Gastroesophageal sphincter (tissue), 4 donors: ENCODE measurements at regions not wholly inside any gene's neighbourhood (a gene's known extent, or its start where the extent isn't known, plus 50 kb on each side); places are given as distances from the start of the nearest gene placed in this dataset.
A peak's percentile ranks its signal among the peaks of the same experiment; 100 is the strongest.

ENCODE experiments used
- ATAC-seq: fragments of 150-250 bp; one replicate; pipeline ENCODE4 v1.9.1; 2016; ENCODE audit warnings: mild to moderate bottlenecking, moderate library complexity
- H3K27ac ChIP-seq, 4 donors: fragments of 200-600 bp; sonication (generic) in 3 of 4; 1 replicate in 3 of 4; 2 replicates in 1 of 4; pipeline ENCODE4 v1.5.1; 2016 to 2019
- H3K27me3 ChIP-seq: fragments of 200-600 bp; sonication (generic); one replicate; pipeline ENCODE4 v1.5.1; 2019
- H3K36me3 ChIP-seq, 2 donors: fragments of 200-600 bp; sonication (generic); one replicate each; pipeline ENCODE4 v1.5.1; 2019; ENCODE audit warnings: control low read depth in 1 of 2
- H3K4me1 ChIP-seq, 3 donors: fragments of 200-600 bp; sonication (generic); 1 replicate in 2 of 3; 2 replicates in 1 of 3; pipeline ENCODE4 v1.5.1; 2016 to 2019; ENCODE audit warnings: control low read depth in 2 of 3
- H3K4me3 ChIP-seq, 2 donors: fragments of 200-600 bp; sonication (generic); one replicate each; pipeline ENCODE4 v1.5.1; 2019; ENCODE audit warnings: mild to moderate bottlenecking in 1 of 2, moderate library complexity in 1 of 2
- H3K9me3 ChIP-seq, 3 donors: fragments of 200-600 bp; sonication (generic); one replicate each; pipeline ENCODE4 v1.5.1; 2017 to 2019; ENCODE audit warnings: control low read depth in 2 of 3
- EP300 ChIP-seq: sonication (generic); formaldehyde crosslinking; IDR thresholded peaks from one replicate; pipeline ENCODE4 v1.6.1; 2017; ENCODE audit warnings: antibody characterized with exemption, mild to moderate bottlenecking
- POLR2A ChIP-seq, 2 donors: fragments of 450-650 bp; IDR thresholded peaks; one replicate each; pipeline ENCODE4 v1.6.1; 2017; ENCODE audit warnings: antibody characterized with exemption in 2 of 2, mild to moderate bottlenecking in 2 of 2, moderate library complexity in 1 of 2
- POLR2AphosphoS5 ChIP-seq: sonication (generic); formaldehyde crosslinking; IDR thresholded peaks from one replicate; pipeline ENCODE4 v1.6.1; 2017; ENCODE audit warnings: antibody characterized with exemption
- WGBS, 2 donors: methylation state at CpG; one replicate each; pipeline ENCODE4 v1.1.5; 2018; ENCODE audit warnings: low coverage in 1 of 2; 5-methylcytosine and 5-hydroxymethylcytosine counted together
- TF ChIP-seq, protein P1 (sequence below), 4 experiments: fragments of 200-600 bp in 2 of 4; fragments of 450-650 bp in 2 of 4; sonication (generic) in 1 of 4; IDR thresholded peaks; one replicate each; pipeline ENCODE4 v1.5.1; 2017 to 2019; ENCODE audit warnings: antibody characterized with exemption in 4 of 4, mild to moderate bottlenecking in 2 of 4, moderate library complexity in 2 of 4

DNA sequence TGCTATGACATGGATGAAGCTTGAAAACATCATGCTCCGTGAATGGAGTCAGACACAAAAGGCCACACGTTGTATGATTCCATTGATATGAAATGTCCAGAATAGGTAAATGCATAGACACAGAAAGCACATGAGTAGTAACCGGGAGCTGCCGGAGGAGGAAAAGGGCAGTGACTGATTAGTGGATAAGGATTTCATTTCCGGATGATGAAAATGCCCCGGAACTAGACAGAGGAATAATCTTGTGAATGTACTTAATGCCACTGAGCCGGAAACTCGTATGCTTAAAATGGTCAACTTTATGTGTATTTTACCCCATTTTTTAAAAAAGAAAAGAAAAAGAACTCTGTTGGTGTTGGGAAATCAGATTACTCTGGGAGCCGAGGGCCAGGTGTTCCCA, 112.7 kb upstream of the FAM9B start:
- no peak for TF ChIP-seq POLR2AphosphoS5
- TF ChIP-seq, protein P1, sequence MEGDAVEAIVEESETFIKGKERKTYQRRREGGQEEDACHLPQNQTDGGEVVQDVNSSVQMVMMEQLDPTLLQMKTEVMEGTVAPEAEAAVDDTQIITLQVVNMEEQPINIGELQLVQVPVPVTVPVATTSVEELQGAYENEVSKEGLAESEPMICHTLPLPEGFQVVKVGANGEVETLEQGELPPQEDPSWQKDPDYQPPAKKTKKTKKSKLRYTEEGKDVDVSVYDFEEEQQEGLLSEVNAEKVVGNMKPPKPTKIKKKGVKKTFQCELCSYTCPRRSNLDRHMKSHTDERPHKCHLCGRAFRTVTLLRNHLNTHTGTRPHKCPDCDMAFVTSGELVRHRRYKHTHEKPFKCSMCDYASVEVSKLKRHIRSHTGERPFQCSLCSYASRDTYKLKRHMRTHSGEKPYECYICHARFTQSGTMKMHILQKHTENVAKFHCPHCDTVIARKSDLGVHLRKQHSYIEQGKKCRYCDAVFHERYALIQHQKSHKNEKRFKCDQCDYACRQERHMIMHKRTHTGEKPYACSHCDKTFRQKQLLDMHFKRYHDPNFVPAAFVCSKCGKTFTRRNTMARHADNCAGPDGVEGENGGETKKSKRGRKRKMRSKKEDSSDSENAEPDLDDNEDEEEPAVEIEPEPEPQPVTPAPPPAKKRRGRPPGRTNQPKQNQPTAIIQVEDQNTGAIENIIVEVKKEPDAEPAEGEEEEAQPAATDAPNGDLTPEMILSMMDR (IDR thresholded peaks at IDR 0.05) = no peak
- TF ChIP-seq EP300 = no peak
- no peaks in the 10 kb centered on the region for H3K9me3 ChIP-seq
- no peaks in the 10 kb centered on the region for H3K27me3 ChIP-seq
- no peak overlapping the region for H3K27ac ChIP-seq
- 81 to 95% methylated on average over 8 to 9 of the region's 9 CpGs for WGBS, 2 donors
- no peaks in the 10 kb centered on the region for H3K36me3 ChIP-seq
- peaks cover 0 to 32% (median 6%) of the 10 kb centered on the region in 3 donors for H3K4me1 ChIP-seq
- H3K4me3 ChIP-seq = no peak overlapping the region
- ATAC-seq = no peak

- no peaks in the 10 kb centered on the region for H3K36me3 ChIP-seq
- H3K27ac ChIP-seq = no peak overlapping the region
- TF ChIP-seq EP300 = no peak
- TF ChIP-seq, protein P1 (IDR thresholded peaks at IDR 0.05) = no peak
- TF ChIP-seq POLR2AphosphoS5 = no peak
- TF ChIP-seq POLR2A (IDR thresholded peaks at IDR 0.05) = no peak
- no peaks in the 10 kb centered on the region for H3K27me3 ChIP-seq
- H3K9me3 ChIP-seq = no peaks in the 10 kb centered on the region
- H3K4me1 ChIP-seq = peaks cover 0 to 32% (median 6%) of the 10 kb centered on the region in 3 donors
- 57 to 100% methylated on average over 1 to 4 of the region's 5 CpGs for WGBS, 2 donors
- no peak for ATAC-seq
- no peak overlapping the region for H3K4me3 ChIP-seq
Measured at GRCh38 chrX:9147086-9147485, 113.2 kb upstream of the FAM9B start.

GRCh38 chrX:9147726-9148125, 113.8 kb upstream of the FAM9B start:
- TF ChIP-seq POLR2AphosphoS5 (no peak), EP300 (no peak), POLR2A (IDR thresholded peaks at IDR 0.05) (no peak)
- TF ChIP-seq, protein P1 (IDR thresholded peaks at IDR 0.05) = no peak
- H3K36me3 ChIP-seq = no peaks in the 10 kb centered on the region
- no peaks in the 10 kb centered on the region for H3K27me3 ChIP-seq
- whole genome bisulfite sequencing, 2 donors = 13% methylated on average over 5 of the region's 7 CpGs; no CpG with 5 or more reads in 1 of the 2 donors
- H3K4me1 ChIP-seq = peaks cover 0 to 32% (median 6%) of the 10 kb centered on the region in 3 donors
- peak overlapping the region in 3 of 4 donors; percentile 49 to 60 (median 55) for H3K27ac ChIP-seq
- ATAC-seq = no peak
- H3K9me3 ChIP-seq = no peaks in the 10 kb centered on the region
- no peak overlapping the region for H3K4me3 ChIP-seq

DNA sequence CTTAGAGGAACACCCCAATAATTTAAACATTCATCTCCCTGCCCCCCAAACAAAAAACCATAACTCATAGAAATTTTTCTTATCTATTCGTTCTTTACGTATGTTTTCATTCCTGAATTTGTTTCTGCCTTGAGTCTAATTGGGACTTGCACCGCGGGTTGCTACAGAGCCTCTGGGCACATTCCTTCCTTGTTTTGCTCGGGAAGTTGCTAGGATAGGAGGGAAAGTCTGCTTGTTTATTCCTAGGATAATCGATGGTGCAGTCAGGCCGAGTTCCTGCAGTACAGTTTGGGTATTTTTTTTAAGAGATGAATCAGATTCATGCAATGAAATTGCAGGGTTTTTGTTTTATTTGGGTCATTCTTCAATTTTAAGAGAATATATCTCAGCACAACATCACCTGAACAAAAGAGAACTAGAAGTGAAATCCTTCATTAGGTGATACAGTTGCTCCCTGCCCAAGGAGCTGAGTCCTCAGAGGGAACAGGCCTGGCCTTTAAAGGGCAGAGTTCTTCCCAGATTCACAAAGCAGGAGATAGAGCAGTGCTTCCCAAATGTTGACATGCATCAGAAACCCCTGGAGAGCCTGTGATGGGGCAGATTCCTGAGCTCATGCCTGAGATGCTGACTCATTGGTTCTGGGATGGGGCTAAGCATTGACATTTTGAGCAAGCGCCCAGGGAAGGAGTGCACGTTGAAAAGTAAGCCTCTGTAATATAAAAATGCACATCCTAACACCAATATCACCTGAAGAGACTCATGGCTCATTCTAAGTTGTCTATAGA, 114.9 kb upstream of the FAM9B start:
- Histone ChIP-seq H3K4me3 (no peak overlapping the region), H3K9me3 (no peaks in the 10 kb centered on the region), H3K27ac (peak overlapping the region in 3 of 4 donors; percentile 49 to 60 (median 55)), H3K36me3 (no peaks in the 10 kb centered on the region), H3K4me1 (peaks cover 0 to 32% (median 6%) of the 10 kb centered on the region in 3 donors), H3K27me3 (no peaks in the 10 kb centered on the region)
- TF ChIP-seq, protein P1 (IDR thresholded peaks at IDR 0.05) = no peak
- no peak for TF ChIP-seq EP300
- no peak for TF ChIP-seq POLR2AphosphoS5
- TF ChIP-seq POLR2A (IDR thresholded peaks at IDR 0.05) = no peak
- ATAC-seq = peak; percentile 74
- 13 to 23% methylated on average over 4 to 9 of the region's 9 CpGs for WGBS, 2 donors
